ENCODE measurements at regions not wholly inside any gene's neighbourhood (a gene's known extent, or its start where the extent isn't known, plus 50 kb on each side); places are given as distances from the start of the nearest gene placed in this dataset.

DNA sequence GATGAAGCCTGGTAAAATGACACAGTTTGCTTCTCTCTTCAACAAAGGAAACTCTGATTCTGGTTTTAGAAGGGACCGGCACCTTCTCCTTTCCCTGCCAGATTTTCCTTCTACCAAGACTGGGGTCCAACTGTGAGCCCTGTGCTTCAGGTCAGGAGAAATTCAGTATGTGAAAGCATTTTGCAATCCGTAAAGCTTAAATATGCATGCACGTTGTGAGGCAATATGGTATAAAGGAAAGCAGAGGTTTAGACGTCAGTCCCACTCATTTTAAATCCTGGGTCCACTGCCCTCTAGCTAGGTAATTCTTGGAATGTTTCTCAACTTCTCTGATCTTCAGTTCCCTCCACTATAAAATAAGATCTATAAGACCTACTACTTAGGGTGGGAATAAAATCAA lies 359.0 kb upstream of the NPSR1 start:
- H3K4me3 ChIP-seq, result no peak overlapping the region
- H3K27ac ChIP-seq, result no peak overlapping the region
- H3K36me3 ChIP-seq (ENCODE audit: low read depth, missing control alignments), result no peaks in the 10 kb centered on the region
- H3K4me1 ChIP-seq, result no peaks in the 10 kb centered on the region
- TF ChIP-seq POLR2A (IDR thresholded peaks at IDR 0.05), result no peak
- TF ChIP-seq, protein P1, sequence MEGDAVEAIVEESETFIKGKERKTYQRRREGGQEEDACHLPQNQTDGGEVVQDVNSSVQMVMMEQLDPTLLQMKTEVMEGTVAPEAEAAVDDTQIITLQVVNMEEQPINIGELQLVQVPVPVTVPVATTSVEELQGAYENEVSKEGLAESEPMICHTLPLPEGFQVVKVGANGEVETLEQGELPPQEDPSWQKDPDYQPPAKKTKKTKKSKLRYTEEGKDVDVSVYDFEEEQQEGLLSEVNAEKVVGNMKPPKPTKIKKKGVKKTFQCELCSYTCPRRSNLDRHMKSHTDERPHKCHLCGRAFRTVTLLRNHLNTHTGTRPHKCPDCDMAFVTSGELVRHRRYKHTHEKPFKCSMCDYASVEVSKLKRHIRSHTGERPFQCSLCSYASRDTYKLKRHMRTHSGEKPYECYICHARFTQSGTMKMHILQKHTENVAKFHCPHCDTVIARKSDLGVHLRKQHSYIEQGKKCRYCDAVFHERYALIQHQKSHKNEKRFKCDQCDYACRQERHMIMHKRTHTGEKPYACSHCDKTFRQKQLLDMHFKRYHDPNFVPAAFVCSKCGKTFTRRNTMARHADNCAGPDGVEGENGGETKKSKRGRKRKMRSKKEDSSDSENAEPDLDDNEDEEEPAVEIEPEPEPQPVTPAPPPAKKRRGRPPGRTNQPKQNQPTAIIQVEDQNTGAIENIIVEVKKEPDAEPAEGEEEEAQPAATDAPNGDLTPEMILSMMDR (IDR thresholded peaks at IDR 0.05), result no peak
- H3K27me3 ChIP-seq, result no peaks in the 10 kb centered on the region
- no peak for DNase-seq
- WGBS, 2 donors, result 88 to 94% methylated on average over 4 of the region's 4 CpGs
- intact Hi-C loops (cut with DNase I; ENCODE audit: low total_unique reads), result no loop called here
- no peaks in the 10 kb centered on the region for H3K9me3 ChIP-seq

DNA sequence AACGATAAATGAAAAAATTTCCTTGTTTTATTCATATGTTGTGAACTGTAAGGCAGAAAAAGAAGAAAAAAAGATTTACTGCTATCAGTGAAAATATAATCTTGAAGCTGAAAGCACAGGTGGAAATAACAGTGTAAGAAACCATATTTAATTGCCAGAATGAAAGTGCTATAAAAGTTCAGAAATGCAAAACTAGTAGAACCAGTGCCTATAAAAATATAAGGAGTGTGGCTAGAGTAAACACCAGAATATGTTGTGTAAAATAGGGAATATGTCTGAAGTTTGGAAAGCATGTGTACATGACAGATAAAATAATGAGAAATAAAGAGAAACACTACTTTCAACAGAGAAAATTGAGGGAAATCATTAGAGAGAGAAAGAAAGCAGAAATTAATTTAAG lies 350.5 kb upstream of the NPSR1 start:
- Histone ChIP-seq H3K36me3 (ENCODE audit: low read depth, missing control alignments) (no peaks in the 10 kb centered on the region), H3K27ac (no peak overlapping the region), H3K9me3 (no peaks in the 10 kb centered on the region), H3K4me3 (no peak overlapping the region), H3K4me1 (no peaks in the 10 kb centered on the region), H3K27me3 (no peaks in the 10 kb centered on the region)
- WGBS, 2 donors, result 81 to 90% methylated on average over 1 of the region's 1 CpG
- no peak for DNase-seq
- intact Hi-C loops (cut with DNase I; ENCODE audit: low total_unique reads), result no loop called here
- TF ChIP-seq, protein P1 (IDR thresholded peaks at IDR 0.05), result no peak
- no peak for TF ChIP-seq POLR2A (IDR thresholded peaks at IDR 0.05)

DNA sequence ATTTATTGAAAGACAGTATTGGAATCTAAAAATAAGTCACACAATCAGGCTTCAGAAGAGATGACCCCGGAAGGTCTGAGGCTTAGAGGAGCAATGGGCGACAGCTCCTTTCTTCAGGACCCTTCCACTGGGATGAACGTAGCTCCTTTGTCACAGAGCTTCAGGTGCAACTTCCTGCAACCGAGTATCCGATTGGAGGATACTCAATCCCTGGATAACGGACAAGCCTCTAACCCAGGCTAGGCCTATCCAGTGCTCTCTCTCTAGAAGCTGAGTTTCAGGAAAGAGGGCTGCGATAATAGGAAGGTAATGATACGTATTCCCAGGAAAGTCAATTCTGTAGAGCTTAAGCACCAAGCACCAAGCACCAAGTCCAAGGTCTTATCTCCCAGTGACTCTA lies 349.4 kb upstream of the NPSR1 start:
- Histone ChIP-seq H3K9me3 (no peaks in the 10 kb centered on the region), H3K36me3 (ENCODE audit: low read depth, missing control alignments) (no peaks in the 10 kb centered on the region), H3K4me3 (no peak overlapping the region), H3K27ac (no peak overlapping the region), H3K4me1 (no peaks in the 10 kb centered on the region), H3K27me3 (no peaks in the 10 kb centered on the region)
- TF ChIP-seq POLR2A (IDR thresholded peaks at IDR 0.05), result no peak
- TF ChIP-seq, protein P1 (IDR thresholded peaks at IDR 0.05), result no peak
- intact Hi-C loops (cut with DNase I; ENCODE audit: low total_unique reads), result no loop called here
- DNase-seq, result no peak
- WGBS, 2 donors, result 58 to 74% methylated on average over 8 of the region's 8 CpGs

DNA sequence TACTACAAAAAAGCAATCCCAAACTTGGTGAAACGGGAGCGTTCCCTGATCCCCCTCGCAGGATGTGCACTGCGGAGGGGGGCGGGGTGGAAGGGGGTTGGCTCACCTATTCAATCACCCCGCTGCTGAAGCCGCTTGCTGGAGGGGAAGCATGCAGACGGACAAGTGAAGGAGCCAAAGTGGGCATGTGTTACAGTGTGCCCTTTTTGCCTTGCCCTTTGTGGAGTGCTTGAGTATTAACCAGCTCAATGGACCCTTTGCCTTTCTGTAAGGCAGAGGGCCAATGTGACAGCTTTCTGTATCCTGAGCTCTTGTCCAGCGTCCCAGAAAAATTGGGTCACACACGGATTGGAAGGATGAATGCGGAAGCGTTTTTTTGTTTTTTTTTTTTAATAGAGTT lies 348.9 kb upstream of the NPSR1 start:
- Histone ChIP-seq H3K9me3 (no peaks in the 10 kb centered on the region), H3K36me3 (ENCODE audit: low read depth, missing control alignments) (no peaks in the 10 kb centered on the region), H3K4me3 (no peak overlapping the region), H3K4me1 (no peaks in the 10 kb centered on the region), H3K27me3 (no peaks in the 10 kb centered on the region), H3K27ac (no peak overlapping the region)
- WGBS, 2 donors, result 54 to 76% methylated on average over 12 of the region's 12 CpGs
- intact Hi-C loops (cut with DNase I; ENCODE audit: low total_unique reads), result no loop called here
- TF ChIP-seq POLR2A (IDR thresholded peaks at IDR 0.05), result no peak
- TF ChIP-seq, protein P1 (IDR thresholded peaks at IDR 0.05), result no peak
- DNase-seq, result no peak

DNA sequence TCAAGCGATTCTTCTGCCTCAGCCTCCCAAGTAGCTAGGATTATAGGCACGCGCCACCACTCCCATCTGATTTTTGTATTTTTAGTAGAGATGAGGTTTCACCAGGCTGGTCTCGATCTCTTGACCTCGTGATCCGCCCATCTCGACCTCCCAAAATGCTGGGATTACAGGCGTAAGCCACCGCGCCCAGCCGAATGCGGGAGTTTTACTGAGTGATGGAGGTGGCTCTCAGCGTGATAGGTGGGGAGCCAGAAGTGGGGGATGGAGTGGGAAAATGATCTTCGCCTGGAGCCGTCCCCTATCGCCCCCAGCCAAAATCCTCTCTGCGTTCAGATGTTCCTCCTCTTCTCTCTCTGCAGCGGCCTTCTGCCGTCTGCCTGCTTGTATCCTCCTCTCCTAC lies 348.4 kb upstream of the NPSR1 start:
- no peak for DNase-seq
- Histone ChIP-seq H3K27me3 (no peaks in the 10 kb centered on the region), H3K27ac (no peak overlapping the region), H3K9me3 (no peaks in the 10 kb centered on the region), H3K4me1 (no peaks in the 10 kb centered on the region), H3K4me3 (no peak overlapping the region), H3K36me3 (ENCODE audit: low read depth, missing control alignments) (no peaks in the 10 kb centered on the region)
- TF ChIP-seq POLR2A (IDR thresholded peaks at IDR 0.05), result no peak
- TF ChIP-seq, protein P1 (IDR thresholded peaks at IDR 0.05), result no peak
- intact Hi-C loops (cut with DNase I; ENCODE audit: low total_unique reads), result no loop called here
- WGBS, 2 donors, result 70 to 78% methylated on average over 19 of the region's 19 CpGs

Measured in testis (tissue), 2 donors.